TTC549 (cell line): ENCODE measurements at regions not wholly inside any gene's neighbourhood (a gene's known extent, or its start where the extent isn't known, plus 50 kb on each side); places are given as distances from the start of the nearest gene placed in this dataset.
A peak's percentile ranks its signal among the peaks of the same experiment; 100 is the strongest.

Experiments used
- FAIRE-seq: peaks from 2 replicates; lab custom pipeline; 2012; peaks lifted over from hg19 to GRCh38; lab: Jason Lieb, UNC

DNA sequence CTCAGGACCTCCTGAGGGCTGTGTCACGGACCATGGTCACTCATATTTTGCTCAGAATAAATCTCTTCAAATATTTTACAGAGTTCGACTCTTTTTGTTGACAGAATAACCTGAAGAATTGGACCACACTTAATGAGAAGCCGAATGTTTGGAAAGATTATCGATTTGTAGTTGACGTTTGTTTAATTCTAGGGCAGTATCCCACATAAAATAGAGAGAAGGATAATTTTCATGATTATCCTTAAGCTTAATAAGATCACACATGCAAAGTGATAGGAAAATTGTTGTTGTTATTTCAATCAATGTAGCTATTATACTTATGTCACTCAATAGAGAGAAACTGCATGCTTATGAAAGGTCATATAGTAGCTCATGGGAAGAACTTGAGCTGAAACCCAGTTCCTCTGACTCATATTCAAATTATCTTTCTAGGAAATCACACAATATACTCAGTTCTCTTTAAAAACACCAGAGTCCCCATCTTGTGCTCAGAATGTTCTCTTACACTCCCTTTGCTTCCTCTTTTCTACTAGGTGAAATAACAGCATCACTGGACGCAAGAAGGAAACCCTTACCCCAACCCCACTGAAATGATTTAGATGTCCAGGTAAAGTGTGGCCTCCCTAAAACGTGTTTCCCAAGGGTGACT lies 982.1 kb downstream of the TSN start:
- FAIRE-seq = no peak

DNA sequence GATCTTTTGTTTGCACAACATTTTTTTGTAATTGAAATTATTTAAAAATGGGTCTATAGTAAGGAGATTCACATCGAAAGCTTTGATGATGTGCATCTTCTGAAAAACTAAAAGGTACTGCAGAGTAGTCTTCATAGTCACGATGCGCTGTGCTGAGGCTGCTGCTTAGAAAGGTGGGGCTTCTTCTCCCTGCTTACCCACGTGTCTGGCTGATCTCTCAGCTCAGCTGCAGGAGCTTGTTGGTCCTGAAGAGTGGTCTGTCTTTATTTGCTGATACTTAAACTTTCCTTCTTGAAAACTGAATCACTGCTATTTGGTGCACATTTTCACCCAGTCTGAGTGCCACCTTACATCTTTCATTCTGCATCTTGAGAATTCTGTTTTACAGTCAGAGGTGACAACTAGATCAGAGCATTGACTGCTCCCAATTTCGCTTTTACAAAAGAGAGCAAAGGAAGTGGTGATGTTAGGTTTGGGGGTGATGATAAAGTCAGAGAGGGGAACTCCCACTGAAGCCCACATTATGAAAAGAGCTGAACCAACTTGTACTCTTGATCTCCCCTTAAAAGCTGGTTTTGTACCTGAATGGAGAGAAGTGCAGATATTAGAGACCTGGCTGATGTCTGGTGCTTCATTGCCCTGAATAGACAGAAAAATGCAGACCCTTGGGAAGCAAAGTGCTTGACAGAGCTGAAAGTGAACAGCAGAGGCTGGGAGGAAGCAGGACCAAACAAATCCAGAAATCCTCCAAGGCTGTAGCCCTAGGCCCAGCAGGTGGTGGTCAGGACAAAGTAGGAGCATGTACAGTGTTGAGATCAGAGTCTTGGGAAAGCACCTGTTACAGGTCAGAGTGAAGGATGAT lies 984.5 kb downstream of the TSN start:
- FAIRE-seq = no peak

DNA sequence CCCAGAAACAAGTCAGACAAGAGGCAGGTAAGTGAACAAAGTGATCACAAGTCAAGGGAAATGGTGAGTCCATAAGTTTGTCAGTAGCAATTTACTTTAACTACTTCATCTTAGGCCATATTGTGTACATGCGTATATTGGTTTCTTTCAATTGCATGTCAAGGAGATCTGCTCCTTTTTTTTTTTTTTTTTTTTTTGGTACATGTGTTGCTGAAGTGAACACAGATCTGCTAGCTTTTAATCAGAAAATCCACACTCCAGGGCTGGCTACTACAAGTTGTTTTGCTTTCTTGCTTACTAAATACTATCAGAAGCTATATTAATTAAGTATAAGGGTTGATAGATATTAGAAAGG lies 985.1 kb downstream of the TSN start:
- FAIRE-seq = no peak

DNA sequence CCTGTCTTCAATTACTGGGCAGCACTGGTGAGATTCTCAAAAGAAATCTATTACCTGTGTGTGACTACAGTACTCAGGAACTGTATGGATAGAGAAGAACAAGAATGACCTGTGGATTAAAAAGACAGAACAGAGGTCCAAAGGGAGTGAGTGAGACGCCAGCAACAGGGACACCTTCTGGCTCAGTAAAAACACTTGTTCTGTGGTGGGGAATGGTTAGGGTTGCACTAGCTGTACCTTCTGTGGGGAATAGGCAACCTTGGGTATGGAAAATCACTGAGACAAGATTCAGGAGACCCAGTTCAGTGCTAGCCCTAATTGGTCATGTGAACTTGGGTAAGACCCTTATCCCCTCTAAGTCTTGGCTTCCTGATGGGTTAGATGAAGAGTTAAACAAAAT lies 986.0 kb downstream of the TSN start:
- no peak for FAIRE-seq

DNA sequence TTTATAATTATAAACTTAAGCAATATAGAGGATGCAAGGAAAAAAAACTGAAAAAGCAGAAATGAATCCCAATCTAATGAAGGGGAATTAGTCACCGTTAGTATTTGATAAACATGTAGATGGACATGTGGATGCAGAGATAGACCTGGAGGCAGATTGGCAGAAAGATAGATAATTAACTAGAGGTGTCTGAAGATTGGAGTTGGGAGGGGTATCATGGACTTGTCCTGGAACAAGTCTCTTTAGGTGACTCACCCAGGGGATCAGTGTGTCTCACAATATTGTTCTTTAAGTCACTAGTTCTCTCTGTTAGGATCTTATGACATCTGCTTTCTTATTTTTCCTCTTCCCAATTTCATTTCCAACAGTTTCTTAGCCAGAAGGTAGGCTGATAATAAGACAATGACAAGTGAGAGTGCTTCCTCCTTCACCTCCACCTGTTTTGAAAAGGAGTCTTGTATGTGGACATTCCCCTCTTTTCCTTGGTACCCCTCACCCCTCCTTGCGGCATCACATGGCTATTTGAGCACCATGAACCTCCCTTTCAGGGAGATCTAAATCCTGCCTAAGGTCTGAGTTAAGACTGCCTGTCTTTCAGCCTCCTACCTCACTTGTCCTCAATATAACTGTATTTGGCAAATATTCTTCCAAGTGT lies 987.7 kb downstream of the TSN start:
- FAIRE-seq = no peak

DNA sequence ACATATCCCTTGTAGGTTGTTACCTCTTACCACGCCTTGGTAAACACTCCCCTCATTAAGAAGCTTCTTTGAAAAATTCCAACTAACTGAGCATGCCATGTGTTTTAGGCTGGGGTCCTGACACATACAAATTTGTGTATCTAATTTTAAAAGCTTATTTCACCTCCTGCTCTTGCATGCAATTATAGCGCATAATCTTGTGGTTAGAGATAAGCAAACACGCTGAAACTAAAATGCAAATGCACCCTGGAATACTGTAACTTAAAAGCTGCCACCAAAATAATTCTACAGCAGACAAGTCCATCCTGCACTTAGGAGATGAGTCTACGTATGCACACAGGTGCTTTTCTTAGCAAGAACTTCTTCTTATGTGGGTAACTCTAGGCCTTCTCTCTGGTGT lies 990.2 kb downstream of the TSN start:
- no peak for FAIRE-seq

DNA sequence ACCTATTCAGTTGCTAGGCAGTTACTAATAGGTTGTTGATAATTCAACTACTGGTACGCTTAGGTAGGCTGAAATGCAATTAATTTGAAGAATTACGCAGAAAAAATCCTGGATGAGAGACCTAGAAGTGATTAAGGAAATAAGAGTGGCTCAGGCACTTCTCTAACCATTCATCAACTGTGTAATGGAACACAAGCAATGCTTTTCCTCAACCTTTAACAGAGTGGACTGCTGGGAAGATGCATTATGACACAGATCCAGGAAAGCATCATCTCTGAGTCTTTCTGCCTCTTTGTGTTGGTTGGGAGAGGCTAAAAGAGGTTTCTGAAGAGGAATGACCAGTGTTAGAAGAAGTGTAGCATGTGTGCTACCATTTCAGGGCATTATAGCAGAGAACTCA lies 992.2 kb downstream of the TSN start:
- no peak for FAIRE-seq

DNA sequence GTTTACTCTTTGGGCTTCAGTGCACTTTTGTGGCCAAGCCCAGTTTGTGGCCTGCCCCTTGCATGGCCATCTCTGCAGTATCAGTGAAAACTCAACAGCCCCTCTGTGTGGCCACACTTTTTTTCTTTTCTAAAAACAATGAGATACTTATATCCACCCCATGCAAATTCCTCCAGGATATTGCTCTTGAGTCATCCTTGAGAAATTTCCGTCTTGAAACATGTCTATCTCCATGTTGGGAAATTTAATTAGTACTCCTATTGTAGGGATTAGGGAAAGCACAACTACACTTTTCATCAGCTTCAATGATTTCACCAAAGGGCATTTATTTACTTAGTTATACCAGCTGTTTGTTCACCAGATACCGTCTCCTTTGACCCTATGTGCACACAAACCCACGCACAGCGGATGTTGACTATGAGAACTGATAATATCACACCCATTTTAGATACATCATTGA lies 993.1 kb downstream of the TSN start:
- FAIRE-seq = no peak

DNA sequence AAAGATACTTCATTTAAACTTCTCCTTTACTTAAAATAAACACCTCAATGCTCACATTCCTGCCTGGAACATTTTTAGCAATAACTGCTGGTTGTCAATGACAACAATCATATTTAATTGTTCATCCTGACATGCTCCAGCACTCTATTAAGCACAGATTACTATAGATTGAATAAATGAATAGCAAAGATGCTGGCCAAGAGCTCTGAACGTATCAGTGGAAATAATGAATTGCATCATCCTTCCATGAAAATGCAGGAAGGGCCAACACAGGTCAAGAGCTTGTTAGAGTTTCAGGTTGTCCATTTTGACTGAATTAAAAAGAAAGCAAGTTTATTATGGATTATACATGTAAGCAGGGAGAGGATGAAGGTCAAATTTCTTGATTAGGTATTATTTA lies 994.0 kb downstream of the TSN start:
- no peak for FAIRE-seq

DNA sequence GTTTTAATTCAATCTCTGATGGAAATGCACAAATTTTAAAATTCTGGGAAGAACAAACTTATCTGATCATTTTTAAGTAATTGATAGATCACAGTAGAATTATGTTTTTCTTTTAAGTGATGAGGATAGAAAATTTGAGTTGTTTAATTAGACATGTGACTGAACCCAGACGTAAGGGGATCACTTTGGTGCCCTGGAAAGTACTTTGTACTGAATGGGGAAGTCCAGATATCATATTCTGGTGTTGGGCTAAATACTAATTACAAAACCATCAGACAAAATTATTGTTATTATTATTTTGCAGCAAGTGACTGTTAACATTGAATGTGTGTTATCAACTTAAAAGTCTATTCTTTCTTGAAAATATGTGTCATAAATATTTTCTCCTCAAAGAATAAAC lies 994.6 kb downstream of the TSN start:
- FAIRE-seq = no peak

DNA sequence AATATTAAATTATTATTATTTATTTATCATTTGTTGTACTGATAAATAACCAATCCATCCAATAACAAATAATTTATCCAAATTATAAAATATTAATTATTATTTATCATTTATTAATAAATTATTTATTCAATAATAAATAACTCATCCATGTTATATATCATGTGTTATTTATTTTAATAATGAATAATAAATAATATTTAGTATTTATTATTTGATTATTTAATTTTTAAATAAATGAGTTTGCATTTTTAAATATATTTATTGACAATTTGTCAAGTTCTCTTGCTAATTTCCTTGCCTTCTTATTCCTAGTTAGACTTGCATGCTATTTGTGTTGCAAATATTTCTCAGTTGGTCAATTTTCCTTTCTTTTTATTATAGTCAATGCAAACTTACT lies 995.4 kb downstream of the TSN start:
- FAIRE-seq = peak; percentile 97

DNA sequence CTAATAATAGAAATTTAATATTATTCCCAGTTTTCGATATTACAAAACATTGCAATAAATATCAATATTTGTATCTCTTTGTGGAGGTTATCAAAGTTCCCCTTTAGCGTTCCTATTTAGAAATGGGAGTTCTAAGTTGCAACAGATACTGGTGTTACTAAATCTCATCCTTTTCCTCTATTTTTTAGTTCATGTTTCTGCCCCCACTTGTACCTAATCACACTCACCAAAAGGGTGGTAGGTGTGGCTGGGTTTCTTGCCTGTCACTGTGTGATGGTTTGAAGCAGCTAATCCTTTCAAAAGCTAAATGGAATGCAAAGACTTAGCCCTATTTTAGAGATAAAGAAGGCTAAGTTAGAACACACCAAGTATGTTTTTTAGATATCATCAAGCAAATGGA lies 997.9 kb downstream of the TSN start:
- FAIRE-seq = no peak

DNA sequence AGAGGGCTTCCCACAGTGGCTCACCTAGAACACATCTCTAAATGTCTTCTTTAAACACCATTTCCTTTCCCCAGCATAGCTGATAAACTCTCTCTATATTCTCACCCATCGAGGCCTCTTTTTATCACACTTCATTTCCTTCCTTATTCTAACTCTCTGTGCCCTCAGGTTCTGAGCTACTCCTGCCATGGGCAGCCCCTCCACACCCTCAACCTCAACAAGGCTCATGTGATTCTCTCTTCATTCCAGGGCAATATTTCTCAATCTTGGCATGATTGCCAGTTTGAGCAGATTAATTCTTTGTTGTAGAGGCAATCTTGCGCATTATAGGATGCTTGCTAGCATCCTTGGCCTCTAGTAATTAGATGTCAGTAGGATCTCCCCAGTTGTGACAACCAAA lies 999.1 kb downstream of the TSN start:
- no peak for FAIRE-seq

DNA sequence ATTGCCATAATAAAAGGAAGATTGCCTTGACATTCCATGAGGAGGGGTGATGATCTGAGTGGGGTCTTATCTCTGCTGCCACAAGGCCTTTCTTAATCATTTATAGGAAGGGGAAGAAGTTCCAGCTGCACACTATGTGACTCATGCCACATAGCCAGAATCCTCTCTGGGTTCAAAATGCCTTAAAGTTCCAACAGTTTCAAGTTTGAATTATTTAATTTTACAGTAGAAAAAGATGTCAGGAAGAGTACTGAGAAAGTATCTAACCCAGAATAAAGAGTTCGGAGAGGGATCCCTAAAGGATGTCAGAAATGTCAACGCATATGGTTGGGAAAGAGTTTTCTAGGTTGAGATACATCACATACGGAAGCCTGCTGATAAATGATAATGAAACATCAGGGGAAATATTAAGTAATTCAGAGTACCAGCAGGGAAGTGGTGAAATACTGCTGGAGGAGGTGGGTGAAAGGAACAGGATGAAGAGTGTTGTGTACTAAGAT lies 999.9 kb downstream of the TSN start:
- FAIRE-seq = no peak

DNA sequence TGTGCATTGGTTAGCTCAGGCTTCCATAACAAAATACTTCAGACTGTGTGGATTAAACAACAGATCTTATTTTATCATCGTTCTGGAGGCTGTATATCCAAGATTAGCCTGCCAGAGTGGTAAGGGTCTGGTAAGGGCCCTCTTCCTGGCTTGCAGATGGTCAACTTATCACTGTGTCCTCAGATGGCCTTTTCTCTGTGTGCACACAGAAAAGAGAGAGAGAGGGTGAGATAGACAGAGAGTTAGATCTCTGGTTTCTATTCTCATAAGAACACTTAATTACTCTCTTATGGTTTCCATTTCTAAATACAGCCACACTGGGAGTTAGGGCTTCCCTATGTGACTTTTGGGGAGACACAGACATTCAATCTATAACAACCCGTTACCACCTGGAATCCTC lies 1003.5 kb downstream of the TSN start:
- FAIRE-seq = no peak

DNA sequence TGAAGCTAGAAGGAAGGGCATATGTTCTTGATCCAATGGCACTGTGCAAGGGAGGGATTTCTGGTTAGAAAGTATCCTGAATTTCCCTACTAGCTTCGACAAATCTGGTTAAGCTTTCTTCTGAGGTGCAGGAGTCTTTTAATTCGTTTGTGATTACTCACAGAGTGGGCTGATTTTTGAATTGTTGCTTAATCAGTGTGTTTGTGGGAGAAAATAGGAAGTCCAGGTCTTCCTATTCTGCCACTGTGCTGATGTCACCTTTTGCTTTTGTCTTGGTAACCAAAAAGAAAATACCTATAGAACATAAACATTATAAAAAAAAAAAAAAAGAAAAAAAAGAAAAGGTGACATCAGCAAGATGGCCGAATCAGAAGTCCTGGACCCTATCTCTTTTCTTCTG lies 1008.6 kb downstream of the TSN start:
- FAIRE-seq = no peak

DNA sequence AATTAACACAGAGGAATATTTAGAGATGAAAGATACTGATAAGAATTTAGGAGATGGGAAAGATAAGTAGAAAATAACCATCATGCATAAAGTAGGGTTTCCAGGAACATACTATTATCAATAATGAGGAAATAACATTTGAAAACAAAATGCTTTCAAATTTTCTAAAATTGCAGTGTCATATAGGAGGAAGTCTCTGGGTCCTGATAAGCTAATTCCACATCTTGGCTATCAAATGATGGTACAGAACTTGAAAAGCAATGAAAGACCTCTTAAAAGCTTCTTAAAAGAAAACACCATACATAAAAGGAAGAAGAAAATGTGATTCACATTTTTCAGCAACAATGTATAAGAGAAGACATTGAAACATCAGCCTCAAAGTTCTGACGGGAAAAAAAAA lies 1024.8 kb downstream of the TSN start:
- FAIRE-seq = no peak

DNA sequence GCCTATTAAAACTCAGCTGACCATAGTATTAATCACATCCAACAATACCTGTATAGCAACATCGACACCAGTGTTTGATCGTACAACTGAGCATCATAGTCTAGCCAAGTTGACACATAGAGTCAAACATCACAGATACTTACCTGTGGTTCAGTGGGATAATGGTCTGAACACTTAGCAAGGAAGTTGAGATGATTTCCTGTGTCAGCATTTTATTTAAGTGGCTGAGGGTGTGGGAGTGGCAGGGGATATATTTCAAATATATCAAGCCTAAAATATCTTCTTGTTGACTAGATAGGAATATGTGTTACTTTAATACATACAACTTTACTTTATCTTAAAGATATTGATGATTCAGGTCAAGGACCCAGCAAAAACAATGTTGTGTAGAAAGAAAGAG lies 1038.6 kb downstream of the TSN start:
- FAIRE-seq = no peak

DNA sequence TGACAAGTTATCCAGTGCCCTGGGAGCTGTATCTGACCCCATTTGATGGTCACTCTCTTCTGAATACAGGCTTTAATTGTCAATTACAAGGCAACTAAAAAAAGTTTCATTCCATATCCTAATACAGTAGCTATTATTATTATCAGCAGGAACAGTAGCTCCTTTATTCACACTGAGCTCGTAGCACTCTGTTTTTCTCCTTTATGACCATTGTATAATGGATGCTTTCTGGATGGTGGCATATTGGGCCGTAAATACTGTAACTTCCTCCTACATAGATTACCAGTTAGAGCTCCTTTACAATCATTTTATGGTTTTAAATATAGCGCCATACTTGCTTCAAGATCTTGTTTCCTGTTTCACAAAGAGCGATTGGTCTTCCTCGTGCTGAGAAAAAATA lies 1040.3 kb downstream of the TSN start:
- no peak for FAIRE-seq

DNA sequence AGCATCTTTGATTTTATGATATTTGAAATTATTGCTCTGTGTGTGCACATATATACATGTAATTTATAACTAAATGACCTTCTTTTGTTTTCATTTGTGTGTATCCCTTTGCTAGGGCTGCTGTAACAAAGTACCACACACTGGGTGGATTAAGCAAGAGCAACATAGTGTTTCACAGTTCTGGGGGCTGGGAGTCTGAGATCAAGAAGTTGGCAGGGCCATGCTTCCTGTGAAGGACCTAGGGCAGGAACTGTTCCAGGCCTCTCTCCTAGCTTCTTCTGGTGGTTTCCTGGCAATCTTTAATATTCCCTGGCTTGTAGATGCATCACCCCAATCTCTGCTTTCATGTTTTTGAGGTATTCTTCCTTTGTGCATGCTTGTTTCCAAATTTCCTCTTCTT lies 1043.9 kb downstream of the TSN start:
- no peak for FAIRE-seq

DNA sequence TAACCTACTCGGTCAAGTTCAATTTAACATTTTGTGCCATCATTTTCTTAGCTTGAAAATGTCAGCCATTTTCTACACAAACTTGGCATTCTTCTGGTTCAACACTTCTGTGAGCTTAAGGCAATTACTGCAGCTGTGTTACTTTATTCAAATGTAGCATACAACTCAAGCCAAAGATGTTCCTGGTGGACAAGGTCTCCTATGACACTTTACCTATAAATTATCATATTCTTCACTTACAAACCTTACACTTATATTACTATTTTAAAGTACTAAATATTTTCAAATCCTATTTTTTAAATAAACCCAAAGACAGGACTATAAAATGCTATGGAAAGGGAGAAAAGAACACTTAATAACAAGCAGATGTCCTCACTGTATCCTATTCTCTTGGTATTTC lies 1045.3 kb downstream of the TSN start:
- no peak for FAIRE-seq

DNA sequence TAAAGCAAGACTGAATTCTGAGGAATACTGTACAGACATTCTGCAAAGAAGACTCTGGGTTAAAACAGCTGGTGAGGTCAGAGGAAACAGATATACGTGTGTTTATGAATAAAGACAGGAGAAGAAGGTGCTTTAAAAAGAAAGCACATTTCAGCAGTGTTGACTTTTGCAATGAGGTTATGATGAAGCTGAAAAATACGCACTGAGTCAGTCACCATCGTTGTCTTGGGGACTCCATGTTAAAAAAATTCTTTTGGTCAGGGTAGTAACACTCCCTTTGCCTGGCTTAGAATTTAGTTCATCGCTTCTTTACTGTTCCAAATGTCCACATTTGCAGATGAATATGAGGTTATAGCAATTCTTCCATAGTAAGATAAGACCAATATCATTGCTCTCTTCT lies 1049.0 kb downstream of the TSN start:
- FAIRE-seq = no peak

DNA sequence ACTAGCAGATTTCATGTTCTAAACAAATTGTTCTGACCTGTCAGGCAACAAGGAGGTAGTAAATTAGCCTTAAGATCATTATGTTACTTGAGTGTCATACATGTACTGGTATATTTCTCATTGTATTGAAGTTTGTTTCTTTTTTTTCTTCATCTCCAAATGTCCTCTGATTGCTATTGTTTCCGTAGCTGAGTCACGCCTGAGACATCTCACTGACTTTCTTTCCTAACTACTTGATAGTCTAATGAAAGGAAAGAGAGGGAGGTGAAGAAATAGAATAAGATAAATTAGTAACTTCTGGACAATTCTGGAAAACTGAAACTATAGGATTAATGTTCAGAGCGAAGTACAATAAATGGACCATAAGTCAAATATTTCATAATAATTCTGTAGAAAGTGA lies 1049.9 kb downstream of the TSN start:
- no peak for FAIRE-seq
